ENCODE measurements at regions not wholly inside any gene's neighbourhood (a gene's known extent, or its start where the extent isn't known, plus 50 kb on each side); places are given as distances from the start of the nearest gene placed in this dataset.
"Not testable (repeated sequence)": the region's sequence is repeated elsewhere in the genome, so short reads cannot be mapped to it uniquely, and the experiment has no call there.

- TF ChIP-seq CTCF (conservative IDR thresholded peaks at IDR 0.05) = no peak
- no peak overlapping the region for H3K27ac ChIP-seq
These were observed 486.3 kb upstream of the MARCKS start for GRCh38 chr6:113370508-113371502.

DNA sequence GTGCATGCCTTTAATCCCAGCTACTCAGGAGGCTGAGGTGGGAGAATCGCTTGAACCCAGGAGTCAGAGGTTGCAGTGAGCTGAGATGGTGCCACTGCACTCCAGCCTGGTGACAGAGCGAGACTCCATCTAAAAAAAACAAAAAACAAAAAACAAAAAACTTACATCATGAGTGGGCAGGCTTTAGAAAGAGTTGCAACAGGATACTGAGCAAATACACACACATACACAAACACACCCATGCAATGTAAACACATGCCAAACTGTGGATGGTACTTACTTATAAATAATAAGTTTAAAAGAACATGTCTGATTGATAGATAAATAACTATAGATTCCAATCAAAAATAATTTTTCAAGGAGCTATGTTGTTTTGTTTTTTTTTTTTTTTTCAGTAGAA, 481.7 kb upstream of the MARCKS start:
- not testable (repeated sequence) for H3K27ac ChIP-seq

- no peak for TF ChIP-seq CTCF (conservative IDR thresholded peaks at IDR 0.05)
- no peak overlapping the region; the same call in 1 of the 2 replicates for H3K27ac ChIP-seq
These were observed 480.9 kb upstream of the MARCKS start for GRCh38 chr6:113375950-113376846.

GRCh38 chr6:113376847-113377165, 480.3 kb upstream of the MARCKS start:
- H3K27ac ChIP-seq = peak overlapping the region; percentile 77; the same call in 1 of the 2 replicates
- no peak for TF ChIP-seq CTCF (conservative IDR thresholded peaks at IDR 0.05)

GRCh38 chr6:113377362-113377942, 479.7 kb upstream of the MARCKS start:
- TF ChIP-seq CTCF (conservative IDR thresholded peaks at IDR 0.05) = no peak
- peak overlapping the region; percentile 77 for H3K27ac ChIP-seq

GRCh38 chr6:113380591-113380990, 476.6 kb upstream of the MARCKS start:
- no peak for TF ChIP-seq CTCF (conservative IDR thresholded peaks at IDR 0.05)

DNA sequence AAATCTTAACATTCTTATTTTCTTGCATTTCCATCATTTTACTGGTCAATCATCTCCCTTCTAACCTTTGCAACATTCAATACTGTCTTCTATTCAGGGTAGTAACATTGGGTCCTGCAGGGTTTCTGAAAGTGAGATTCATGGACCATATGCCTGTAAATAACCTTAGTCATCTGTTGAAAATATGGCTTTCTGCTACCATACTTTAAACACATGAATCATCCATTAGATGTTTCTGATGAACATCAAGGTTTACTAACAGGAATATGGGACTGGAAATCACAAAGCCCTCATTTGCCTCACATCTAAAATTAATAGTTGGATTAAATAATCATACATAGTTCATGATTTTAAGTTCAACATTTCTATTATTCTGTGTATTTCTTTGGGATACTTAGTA, 475.9 kb upstream of the MARCKS start:
- no peak for TF ChIP-seq CTCF (conservative IDR thresholded peaks at IDR 0.05)
- peak overlapping the region; percentile 33 for H3K27ac ChIP-seq

More at GRCh38 chr6:113380591-113380990, 476.6 kb upstream of the MARCKS start:
- 0 out of 2 replicates have a peak overlapping the region, but pooled peaks have one; percentile 23 for H3K27ac ChIP-seq
